ENCODE measurements at regions not wholly inside any gene's neighbourhood (a gene's known extent, or its start where the extent isn't known, plus 50 kb on each side); places are given as distances from the start of the nearest gene placed in this dataset.

DNA sequence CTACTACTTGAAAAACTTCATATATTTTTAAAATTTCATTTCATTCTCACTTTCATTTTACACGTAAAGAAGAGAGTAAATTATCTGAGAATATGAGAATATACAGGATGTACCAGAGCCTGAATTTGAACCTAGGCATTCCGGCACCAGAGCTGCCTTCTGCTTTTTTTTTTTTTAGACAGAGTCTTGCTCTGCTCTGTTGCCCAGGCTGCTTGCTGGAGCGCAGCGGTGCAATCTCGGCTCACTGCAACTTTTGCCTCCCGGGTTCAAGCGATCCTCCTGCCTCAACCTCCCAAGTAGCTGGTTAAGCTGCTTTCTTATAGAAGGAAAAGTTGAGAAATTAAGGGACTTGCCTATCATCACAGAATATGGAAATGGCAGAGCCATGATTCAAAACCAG is 540.1 kb downstream of the EBF1 start:
- no peak for DNase-seq (ENCODE audit: low read depth in 4 of 4, low spot score in 2 of 4)

DNA sequence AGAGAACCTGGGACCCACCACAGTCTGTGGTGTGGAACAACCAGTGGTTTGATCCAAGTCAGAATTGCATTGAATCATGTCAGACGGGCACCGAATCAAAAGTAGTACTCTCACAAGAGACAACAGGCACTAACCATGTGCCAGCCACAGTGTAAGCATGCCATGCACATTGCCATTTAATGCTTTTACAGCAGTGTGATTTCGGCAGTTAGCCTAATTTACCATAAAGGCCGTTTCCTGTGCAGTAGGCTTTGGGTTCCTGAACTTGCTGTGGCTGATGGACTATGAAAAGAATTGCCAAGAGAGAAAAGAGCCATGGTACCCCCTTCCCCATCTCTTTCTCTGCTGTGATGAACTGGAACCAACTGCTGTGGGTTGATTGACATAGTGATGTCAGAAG is 540.6 kb downstream of the EBF1 start:
- no peak for DNase-seq (ENCODE audit: low read depth in 4 of 4, low spot score in 2 of 4)

DNA sequence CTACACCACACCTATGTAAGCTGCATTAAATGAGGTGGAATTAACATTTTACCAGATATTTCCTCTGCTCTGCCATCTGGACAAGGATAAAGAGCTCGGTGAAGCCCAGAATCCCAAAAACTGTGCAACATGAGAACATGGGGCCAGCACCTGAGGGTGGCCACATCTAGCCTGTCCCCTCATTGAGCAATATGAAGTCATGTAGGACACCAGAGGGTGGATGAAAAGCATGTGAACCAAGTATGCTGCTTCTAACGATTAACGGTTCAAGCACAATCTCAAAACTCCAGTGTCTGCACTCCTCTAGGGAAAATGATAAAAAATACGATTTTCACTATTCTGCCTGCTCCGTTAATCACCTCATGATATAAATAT is 545.8 kb downstream of the EBF1 start:
- no peak for DNase-seq (ENCODE audit: low read depth in 4 of 4, low spot score in 2 of 4)

DNA sequence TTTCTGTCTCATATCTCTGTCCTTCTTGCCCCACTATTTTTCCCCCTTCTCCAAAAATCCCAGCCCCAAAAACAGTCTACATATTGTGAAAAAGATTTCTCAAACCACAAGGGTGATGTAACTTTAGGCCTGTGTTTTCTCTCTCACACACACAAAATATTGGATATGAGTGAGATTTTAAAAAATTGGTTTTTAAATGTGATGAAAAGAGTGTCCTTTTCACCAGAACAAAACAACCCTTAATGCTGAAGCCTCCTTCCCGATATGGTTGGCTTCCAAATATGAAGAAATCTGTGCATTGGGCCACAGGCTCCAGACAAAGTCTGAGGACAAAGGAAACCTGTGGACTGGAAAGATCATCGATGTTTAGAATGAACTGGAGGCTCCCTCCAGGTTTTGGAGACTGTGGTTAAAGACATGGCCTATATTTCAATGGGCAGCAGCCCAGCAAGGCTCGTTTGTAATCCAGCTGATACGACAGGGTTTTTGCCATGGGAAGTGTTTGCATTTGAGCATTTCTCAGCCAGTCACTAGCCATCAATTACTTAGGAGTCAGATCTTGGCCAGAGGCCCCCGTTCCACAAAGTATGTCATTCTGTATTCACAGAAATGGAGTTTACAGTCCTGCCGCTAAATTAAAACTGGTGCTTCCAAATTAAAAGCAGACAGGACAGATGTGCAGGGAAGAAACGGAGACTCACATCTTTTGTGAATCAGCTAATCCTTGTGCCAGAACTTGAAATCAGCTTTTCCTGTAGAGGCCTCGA is 546.3 kb downstream of the EBF1 start:
- no peak for DNase-seq (ENCODE audit: low read depth in 4 of 4, low spot score in 2 of 4)

DNA sequence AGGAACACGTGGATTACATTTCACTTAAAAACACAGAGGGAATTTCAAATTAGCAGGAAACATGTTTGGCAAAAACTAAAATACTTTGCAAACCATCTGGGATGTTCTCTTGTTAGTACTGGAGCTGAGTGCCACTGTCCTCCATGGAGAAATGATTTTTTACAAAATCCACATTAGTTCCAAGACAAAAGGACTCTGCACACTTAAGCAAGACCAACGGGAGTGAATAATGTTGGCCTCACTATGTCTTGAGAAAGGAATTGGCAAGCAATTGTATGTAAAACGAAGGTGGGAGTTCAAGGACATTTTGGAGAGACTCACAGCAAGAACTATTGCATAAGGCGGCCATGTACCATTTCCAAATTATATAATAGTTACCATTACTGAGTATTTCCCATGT is 547.5 kb downstream of the EBF1 start:
- no peak for DNase-seq (ENCODE audit: low read depth in 4 of 4, low spot score in 2 of 4)

DNA sequence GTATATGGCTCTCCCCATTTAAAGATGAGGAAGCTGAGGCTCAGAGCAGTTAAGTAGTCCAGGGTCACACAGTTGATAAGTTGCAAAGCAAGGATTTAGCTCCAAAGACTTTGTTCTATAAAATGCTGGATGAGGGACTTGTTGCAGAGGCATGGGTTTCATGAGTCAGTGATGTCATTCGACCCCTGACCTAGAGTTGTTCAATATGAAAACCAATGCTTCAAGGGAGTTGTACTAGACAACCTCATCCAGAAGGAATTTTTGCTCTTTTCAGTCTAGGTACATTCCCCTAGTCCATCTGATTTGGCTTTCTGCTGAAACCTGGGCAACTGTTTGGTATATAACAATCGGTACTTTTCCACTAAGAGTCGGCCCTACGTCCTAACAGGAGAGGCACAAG is 550.4 kb downstream of the EBF1 start:
- no peak for DNase-seq (ENCODE audit: low read depth in 4 of 4, low spot score in 2 of 4)

DNA sequence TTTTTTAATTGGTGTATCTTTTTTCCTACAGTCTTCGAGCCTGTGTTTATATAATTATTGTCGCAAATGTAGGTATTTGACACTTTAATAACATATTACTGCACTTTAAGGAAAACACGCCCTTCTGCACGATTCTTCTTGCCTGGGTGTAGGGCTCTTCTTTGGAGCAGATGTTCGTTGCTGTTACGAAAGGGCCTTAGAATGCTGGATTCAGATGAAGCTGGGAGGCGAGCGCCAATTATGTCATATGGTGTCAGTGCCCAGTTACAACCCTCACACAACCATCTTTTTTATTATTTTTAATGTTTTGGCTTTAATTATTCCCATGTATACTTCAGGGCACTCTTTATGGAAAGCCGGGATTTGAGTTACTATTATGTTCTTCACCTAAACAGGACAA is 553.0 kb downstream of the EBF1 start:
- DNase-seq (ENCODE audit: low read depth in 4 of 4, low spot score in 2 of 4), result no peak

DNA sequence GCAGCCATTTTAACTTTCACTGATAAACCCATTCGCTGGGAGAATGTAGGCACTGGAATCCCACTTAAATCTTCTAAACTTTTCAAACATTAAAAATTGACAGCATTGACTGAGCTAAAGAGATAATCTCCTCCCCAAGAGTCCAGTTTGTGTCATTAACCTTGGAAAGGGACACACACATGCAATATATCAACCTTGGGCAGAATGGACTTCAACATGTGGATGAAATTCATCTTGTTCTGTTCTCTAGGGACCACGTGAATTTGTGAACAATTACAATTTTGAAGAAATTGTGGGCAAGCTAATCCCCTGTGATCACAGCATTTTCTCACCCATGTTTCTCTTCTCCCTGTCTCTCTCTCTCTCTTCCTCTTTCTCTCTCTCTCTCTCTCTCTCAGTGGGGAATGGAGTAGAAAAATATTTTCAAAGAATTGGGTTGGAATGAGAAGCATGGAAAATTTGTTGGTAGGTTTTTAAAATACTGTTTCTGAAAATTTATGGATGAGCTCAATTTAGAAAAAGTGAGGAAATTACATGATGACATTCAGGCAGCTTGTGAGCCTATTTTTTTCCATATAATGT is 553.7 kb downstream of the EBF1 start:
- DNase-seq (ENCODE audit: low read depth in 4 of 4, low spot score in 2 of 4), result no peak

DNA sequence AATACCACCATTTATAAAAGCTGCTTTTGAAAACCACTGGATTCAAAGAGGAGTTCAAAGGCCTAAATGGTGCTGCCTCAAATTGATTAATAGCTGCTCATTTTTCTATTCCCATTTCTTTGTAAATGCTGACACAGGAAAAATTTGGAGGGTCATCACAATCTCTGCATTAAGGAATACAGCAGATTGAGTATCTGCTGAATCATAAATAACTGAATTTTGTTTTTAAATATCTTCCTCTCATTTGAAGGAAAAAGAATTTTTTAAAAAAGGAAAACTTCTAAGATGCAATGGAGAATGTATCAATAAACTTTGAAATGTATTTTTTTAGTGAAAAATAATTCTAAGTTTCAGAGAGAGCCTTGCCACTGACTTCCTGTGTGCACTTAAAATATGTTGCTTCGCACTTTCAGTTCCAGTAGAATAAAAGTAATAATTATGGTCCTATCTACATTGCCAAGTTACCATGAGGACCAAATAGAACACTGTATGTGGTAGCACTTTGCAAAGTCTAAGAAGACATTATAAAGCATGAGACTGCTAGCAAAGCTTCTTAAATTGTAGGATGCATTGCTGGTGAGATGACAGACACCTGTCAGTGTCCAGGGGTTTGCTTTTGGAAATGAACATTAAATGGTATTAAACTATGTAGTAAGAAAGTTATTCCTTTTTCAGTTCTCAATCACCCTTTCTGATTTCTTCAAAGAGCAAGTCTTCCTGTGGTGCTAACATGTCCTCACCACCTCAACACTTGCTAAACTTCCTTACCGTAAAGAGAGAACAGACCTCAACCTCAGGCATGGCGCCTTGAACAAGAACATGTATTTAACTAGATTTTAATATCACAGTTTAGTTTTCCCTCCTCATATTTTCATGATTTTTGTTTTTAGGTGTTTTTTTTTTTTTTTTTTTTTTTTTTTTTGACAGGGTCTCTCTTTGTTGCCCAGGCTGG is 555.1 kb downstream of the EBF1 start:
- DNase-seq (ENCODE audit: low read depth in 4 of 4, low spot score in 2 of 4), result no peak

DNA sequence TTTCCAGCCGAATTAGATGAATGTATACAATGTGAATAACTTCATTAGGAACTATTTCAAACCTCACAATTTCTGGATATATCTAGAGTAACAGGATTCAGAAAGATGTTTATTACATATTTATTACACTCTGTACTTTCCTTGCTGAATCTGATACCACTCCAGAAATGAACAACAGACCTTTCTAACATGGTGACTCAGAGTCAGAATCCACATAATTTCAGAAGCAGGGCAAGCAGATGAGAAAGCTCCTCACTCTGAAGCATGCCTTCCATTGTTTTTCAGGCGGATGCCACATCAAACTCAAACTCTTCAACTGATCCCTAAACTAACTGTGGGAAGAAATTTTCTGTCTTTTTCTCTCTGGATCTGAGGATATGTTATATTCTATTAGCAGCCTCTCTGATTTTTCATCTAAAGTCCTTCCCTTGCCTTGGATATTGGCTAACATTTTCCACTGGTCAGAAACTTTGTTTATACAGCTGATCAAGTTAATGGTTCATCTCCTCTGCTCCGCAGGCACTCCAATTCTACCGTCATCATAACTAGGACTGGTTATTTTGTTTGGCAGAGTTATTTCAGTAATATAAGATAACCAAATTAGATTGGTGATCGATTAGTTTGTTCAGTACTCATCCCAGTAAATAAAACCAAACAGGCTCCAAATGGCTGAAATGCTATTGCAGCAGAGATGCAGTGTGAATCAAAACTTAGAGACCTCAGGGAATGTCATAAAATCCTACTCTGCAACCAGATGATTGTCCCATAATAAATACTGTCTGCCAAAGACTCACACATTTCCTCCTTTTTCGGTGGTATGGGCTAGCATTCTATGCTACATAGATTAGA is 556.0 kb downstream of the EBF1 start:
- no peak for DNase-seq (ENCODE audit: low read depth in 4 of 4, low spot score in 2 of 4)

DNA sequence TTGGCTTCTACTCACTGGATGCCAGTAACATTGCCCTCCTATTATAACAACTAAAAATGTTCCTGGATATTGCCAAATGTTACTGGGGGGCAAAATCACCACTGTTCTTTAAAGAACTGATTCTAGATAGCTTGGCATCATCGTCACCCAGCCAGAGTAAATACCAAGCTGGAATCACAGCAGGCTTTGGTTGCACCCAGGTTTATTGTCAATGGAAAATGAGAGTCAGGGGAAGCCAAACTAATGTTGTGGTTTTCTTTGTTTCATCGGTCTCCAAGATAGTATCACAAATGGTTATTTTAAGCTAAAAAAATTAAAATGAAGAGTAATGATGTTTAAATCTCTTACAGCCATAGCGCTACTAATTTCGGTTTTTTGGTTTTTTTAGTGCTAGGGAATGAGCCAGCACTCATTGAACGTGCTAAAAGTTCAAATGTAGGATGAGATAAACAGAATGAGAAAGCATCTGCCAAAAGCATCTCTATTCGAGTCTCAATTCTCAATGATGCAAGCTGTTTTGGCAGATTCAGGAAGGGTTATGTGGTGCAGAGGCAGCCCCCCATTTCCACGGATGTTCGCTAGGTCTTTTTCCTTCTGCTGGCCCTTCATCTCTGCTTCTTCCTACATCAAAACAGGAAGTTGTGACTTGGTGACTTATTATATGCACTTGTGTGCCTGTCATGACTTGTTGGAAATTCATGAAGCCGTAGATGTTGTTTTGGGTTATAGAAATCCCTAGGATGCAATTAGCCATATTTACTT is 558.0 kb downstream of the EBF1 start:
- DNase-seq (ENCODE audit: low read depth in 4 of 4, low spot score in 2 of 4), result no peak

DNA sequence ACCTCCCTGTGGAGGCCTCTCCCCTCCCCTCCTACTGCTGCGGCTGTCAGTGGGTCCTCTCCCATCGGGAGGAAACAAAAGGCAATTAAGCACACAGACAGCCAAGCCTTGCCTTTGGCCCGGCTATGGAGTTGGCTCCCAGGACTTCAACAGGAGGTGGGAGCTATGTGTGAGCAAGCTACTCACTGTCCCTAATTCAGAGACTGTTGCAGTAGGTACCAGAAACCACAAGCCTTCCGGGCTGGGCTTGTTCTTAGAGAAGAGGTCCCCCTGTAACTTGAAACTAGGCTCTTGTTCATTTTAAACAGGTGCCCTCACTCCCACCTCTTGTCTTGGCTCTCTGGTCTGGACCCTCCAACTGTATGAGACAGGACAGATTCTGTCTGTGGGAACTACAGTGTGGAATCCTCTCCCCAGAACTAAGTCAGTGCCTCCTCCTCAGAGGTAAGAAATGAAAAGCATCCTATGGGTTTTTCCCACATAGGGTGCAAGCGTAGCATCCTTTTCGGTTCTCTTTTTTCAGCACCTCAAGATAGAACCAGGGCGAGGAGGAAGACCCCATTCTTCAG is 561.1 kb downstream of the EBF1 start:
- no peak for DNase-seq (ENCODE audit: low read depth in 4 of 4, low spot score in 2 of 4)

DNA sequence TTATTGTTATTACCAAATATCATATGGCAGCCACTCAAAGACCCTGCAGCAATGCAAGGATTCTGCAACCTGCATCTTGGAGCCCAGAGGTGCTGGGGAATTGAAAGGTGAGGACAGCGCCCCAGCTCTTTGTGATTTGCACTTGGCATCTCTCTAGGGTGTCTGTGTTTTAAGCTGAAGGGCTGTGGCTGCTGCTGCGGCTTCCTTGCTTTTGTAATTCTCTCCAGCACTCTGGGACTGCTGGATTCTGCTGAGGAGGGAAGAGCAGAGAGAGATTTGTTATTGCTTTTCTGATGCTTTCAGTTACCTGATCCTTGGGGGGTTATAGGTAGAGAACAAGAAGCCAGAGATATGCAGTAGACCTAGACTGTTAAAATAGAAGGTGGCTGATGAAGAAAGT is 562.4 kb downstream of the EBF1 start:
- no peak for DNase-seq (ENCODE audit: low read depth in 4 of 4, low spot score in 2 of 4)

DNA sequence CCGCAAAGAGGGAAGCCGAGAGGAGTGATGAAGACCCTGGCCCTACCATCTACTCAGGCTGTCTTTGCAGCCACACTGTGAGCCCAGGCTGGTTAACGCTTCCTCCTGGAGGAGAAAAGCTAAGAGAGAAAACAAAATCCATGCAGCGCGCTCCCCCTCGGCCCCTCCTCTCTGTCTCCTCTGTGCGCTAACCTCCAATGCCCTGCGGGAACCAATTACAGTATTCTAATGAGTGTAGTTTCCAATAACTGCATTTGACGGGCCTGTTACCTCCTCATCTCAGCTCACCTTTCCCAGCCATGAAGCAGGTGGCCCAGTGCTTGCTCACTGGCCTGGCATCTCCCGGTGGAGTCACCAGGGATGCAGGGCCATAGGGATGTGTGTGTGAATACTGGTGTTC is 565.5 kb downstream of the EBF1 start:
- no peak for DNase-seq (ENCODE audit: low read depth in 4 of 4, low spot score in 2 of 4)

DNA sequence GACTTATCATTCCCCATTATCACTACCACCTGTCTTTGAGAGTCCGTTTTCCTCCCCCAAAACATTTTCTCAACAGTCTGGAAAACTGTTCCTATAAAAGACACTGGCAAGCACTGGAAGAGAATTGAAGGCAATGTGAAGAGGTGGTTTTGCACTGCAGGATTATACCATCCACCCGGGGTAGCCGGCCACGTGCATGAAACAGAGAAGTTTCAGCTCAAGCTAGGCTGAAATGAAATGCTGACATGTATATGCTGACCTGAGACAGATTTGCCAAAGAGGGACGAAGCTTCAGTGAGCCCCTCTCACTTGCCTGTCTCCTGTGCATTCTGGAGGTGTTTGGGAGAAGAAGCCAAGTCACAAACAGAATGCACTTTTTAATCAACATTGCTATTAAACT is 567.0 kb downstream of the EBF1 start:
- DNase-seq (ENCODE audit: low read depth in 4 of 4, low spot score in 2 of 4), result no peak

DNA sequence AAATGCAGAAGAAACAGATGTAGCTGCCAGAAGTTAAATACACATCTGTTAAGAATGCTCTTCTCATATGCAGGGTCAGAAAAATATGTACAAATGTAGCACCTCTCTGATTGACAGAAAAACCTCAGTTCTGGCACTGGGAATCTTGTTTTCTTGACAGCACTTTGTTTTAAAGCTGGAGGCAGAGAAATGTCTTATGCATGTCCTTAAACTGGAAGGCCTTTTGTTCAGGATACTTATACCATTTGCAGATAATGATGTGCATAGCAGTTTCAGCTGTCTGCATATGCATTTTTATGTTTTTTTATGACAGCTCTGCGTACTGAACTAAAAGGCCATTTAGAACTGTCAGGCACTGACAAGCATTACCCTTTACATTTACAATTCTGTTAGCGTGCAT is 567.9 kb downstream of the EBF1 start:
- no peak for DNase-seq (ENCODE audit: low read depth in 4 of 4, low spot score in 2 of 4)

DNA sequence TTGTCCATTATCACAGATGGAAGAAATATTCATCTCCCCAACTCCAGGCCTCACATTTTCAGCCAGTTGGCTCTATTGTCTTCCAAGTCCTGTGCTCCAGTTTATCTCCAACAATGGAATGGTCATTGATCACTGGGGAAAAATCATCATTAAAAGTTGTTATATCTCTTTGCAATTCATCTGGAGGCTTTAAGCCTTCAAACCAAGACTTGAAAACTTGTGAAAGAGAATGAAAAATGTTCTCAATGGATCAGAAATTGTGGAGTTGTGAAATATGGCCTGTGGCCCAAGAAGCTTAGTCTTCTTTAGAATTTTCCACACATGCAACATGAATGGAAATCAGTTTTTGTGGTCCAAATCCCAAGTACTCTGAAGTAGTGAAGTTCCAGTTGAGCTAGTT is 569.6 kb downstream of the EBF1 start:
- DNase-seq (ENCODE audit: low read depth in 4 of 4, low spot score in 2 of 4), result no peak

DNA sequence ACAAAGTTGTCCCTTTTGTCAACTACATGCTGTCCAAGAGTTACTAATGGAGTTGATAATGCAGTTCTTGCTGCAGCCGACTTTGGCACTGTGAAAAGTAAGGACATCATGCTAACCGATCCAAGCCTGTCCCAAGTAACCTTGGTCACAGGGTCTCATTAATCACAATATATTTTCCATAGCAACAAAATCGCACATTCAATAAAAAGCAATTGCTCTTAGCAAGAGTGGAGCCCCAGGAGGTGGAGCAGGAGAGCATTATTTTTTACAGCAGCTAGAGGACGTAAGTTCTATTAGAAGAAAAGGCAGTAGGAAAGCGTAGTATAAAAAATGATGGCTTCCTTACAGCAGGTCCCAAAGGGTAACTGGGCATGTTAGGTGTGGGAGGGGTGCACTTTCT is 570.3 kb downstream of the EBF1 start:
- no peak for DNase-seq (ENCODE audit: low read depth in 4 of 4, low spot score in 2 of 4)

DNA sequence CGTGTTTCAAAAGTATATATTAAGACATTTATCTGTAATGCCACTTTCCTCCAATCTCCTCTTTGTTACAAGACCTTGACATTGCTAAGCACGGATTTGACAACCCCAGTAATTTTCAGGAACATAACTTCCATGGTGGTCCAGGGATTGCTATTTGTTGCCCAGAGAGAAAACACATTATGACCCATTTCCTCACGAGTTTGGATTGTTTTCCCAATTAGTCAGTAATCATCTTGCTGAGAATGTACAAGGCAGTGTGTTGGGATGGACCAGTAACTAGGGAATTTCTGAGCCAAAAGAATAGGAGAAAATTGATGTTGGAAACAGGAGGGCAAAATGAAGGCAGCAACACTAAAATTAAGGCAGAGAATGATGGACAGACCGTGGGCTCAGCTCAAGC is 574.1 kb downstream of the EBF1 start:
- DNase-seq (ENCODE audit: low read depth in 4 of 4, low spot score in 2 of 4), result no peak

DNA sequence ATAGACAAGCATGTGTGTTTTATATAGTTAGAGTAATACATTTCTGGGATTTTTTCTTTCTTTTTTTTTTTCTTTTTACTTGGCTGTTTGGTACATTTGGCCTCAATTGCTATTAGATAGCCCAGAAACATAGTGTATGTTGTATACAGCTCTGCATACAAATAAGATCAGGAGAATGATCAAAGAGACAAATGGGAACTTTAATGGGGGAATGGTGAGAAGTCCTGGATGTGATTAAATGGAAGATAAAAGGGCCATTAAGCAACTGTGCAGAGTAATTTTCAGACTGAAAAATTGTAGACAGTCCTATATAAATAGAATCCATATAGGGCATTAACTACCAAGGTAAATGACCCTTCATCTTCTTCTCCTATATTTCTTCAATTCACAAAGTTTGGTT is 575.6 kb downstream of the EBF1 start:
- DNase-seq (ENCODE audit: low read depth in 4 of 4, low spot score in 2 of 4), result no peak
